ENCODE measurements at regions not wholly inside any gene's neighbourhood (a gene's known extent, or its start where the extent isn't known, plus 50 kb on each side); places are given as distances from the start of the nearest gene placed in this dataset.

DNA sequence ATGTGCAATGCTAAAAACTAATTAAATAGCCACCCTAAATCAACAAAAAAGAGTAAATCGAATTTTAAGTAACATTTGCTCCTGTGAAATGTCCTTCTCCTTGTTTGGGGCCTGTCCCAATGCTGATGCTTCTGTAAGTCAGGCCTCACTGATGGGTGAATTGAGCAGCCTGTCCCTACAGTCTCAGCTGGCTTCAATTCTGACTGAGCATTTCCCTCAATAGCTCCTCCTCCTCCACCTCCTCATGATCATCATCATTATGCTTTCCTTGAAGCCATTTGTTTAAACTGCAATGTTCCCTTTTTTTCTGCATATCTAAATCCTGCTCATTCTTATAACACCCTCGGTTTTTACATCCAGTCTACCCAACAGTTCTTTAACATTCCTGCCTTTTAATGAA is 137.2 kb upstream of the CELF4 start:
- H3K36me3 ChIP-seq (ENCODE audit: control insufficient read depth in 4 of 4, insufficient read depth in 3 of 4, low read depth in 1 of 4, low read length in 3 of 4), result no peaks in the 10 kb centered on the region
- H3K9ac ChIP-seq (ENCODE audit: low read depth in 1 of 2, low read length in 2 of 2), result no peak overlapping the region
- no peak overlapping the region for H3K27ac ChIP-seq (ENCODE audit: low read depth in 1 of 2, low read length in 2 of 2)
- H3K27me3 ChIP-seq (ENCODE audit: control insufficient read depth in 4 of 4, insufficient read depth in 4 of 4, low read length in 3 of 4), result no peaks in the 10 kb centered on the region
- H3K4me1 ChIP-seq (ENCODE audit: control insufficient read depth in 4 of 4, insufficient read depth in 4 of 4, low read length in 3 of 4), result no peaks in the 10 kb centered on the region
- no peak overlapping the region for H3K4me3 ChIP-seq (ENCODE audit: low read depth in 1 of 3, low read length in 3 of 3)
- H3K9me3 ChIP-seq (ENCODE audit: control insufficient read depth in 4 of 4, low read length in 3 of 4), result peaks cover 0 to 2% (median 0%) of the 10 kb centered on the region in 4 donors
- DNase-seq (ENCODE audit: low spot score), result no peak
- no peak for TF ChIP-seq HNF4G (IDR thresholded peaks at IDR 0.05)
- TF ChIP-seq FOXA1 (IDR thresholded peaks at IDR 0.05), result no peak
- TF ChIP-seq RXRA (IDR thresholded peaks at IDR 0.05), result no peak
- no peak for TF ChIP-seq HNF4A (conservative IDR thresholded peaks at IDR 0.05)
- TF ChIP-seq, protein P1, sequence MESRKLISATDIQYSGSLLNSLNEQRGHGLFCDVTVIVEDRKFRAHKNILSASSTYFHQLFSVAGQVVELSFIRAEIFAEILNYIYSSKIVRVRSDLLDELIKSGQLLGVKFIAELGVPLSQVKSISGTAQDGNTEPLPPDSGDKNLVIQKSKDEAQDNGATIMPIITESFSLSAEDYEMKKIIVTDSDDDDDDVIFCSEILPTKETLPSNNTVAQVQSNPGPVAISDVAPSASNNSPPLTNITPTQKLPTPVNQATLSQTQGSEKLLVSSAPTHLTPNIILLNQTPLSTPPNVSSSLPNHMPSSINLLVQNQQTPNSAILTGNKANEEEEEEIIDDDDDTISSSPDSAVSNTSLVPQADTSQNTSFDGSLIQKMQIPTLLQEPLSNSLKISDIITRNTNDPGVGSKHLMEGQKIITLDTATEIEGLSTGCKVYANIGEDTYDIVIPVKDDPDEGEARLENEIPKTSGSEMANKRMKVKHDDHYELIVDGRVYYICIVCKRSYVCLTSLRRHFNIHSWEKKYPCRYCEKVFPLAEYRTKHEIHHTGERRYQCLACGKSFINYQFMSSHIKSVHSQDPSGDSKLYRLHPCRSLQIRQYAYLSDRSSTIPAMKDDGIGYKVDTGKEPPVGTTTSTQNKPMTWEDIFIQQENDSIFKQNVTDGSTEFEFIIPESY (IDR thresholded peaks at IDR 0.05), result no peak
- 45% methylated on average over 2 of the region's 2 CpGs for WGBS

DNA sequence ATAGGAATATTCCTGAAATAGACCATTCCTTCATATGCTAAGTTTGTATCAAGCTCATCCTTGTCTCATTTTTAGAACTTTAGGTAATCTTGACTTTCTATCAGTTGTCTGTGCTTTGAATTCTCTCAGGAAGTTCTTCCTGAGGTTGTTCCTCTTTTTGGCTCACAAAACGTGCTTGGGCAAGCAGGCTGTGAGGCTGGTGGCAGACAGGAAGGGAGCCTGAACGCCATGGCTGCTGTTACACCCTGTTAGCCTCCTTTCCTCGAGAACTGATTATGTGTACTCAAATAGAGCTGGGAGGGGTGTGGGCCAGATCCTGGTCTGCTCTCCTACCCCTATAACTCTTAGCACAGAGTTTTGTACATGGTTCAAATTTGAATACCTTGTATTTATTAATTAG is 136.4 kb upstream of the CELF4 start:
- Histone ChIP-seq H3K4me3 (ENCODE audit: low read depth in 1 of 3, low read length in 3 of 3) (no peak overlapping the region), H3K4me1 (ENCODE audit: control insufficient read depth in 4 of 4, insufficient read depth in 4 of 4, low read length in 3 of 4) (no peaks in the 10 kb centered on the region), H3K9ac (ENCODE audit: low read depth in 1 of 2, low read length in 2 of 2) (no peak overlapping the region), H3K9me3 (ENCODE audit: control insufficient read depth in 4 of 4, low read length in 3 of 4) (peaks cover 0 to 2% (median 0%) of the 10 kb centered on the region in 4 donors), H3K36me3 (ENCODE audit: control insufficient read depth in 4 of 4, insufficient read depth in 3 of 4, low read depth in 1 of 4, low read length in 3 of 4) (no peaks in the 10 kb centered on the region), H3K27ac (ENCODE audit: low read depth in 1 of 2, low read length in 2 of 2) (no peak overlapping the region), H3K27me3 (ENCODE audit: control insufficient read depth in 4 of 4, insufficient read depth in 4 of 4, low read length in 3 of 4) (no peaks in the 10 kb centered on the region)
- whole genome bisulfite sequencing, result 28% methylated on average over 3 of the region's 3 CpGs
- DNase-seq (ENCODE audit: low spot score), result no peak
- TF ChIP-seq NR2F2 (IDR thresholded peaks at IDR 0.05) (no peak), TAF1 (conservative IDR thresholded peaks at IDR 0.05) (no peak), FOXA2 (IDR thresholded peaks at IDR 0.05) (no peak), RAD21 (IDR thresholded peaks at IDR 0.05) (no peak), FOXA1 (IDR thresholded peaks at IDR 0.05) (no peak), EGR1 (IDR thresholded peaks at IDR 0.05; ENCODE audit: low read depth in 2 of 2) (no peak), GABPA (IDR thresholded peaks at IDR 0.05 in 1 of 2, conservative IDR thresholded peaks at IDR 0.05 in 1 of 2) (no peak), RXRA (IDR thresholded peaks at IDR 0.05) (no peak), SP1 (IDR thresholded peaks at IDR 0.05) (no peak), HNF4A (conservative IDR thresholded peaks at IDR 0.05) (no peak), JUND (IDR thresholded peaks at IDR 0.05) (no peak)
- TF ChIP-seq, protein P2, sequence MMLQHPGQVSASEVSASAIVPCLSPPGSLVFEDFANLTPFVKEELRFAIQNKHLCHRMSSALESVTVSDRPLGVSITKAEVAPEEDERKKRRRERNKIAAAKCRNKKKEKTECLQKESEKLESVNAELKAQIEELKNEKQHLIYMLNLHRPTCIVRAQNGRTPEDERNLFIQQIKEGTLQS (IDR thresholded peaks at IDR 0.05), result no peak
- TF ChIP-seq, protein P3, sequence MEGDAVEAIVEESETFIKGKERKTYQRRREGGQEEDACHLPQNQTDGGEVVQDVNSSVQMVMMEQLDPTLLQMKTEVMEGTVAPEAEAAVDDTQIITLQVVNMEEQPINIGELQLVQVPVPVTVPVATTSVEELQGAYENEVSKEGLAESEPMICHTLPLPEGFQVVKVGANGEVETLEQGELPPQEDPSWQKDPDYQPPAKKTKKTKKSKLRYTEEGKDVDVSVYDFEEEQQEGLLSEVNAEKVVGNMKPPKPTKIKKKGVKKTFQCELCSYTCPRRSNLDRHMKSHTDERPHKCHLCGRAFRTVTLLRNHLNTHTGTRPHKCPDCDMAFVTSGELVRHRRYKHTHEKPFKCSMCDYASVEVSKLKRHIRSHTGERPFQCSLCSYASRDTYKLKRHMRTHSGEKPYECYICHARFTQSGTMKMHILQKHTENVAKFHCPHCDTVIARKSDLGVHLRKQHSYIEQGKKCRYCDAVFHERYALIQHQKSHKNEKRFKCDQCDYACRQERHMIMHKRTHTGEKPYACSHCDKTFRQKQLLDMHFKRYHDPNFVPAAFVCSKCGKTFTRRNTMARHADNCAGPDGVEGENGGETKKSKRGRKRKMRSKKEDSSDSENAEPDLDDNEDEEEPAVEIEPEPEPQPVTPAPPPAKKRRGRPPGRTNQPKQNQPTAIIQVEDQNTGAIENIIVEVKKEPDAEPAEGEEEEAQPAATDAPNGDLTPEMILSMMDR (IDR thresholded peaks at IDR 0.05; ENCODE audit: low read depth, low read length, missing input control), result no peak
- TF ChIP-seq, protein P4, sequence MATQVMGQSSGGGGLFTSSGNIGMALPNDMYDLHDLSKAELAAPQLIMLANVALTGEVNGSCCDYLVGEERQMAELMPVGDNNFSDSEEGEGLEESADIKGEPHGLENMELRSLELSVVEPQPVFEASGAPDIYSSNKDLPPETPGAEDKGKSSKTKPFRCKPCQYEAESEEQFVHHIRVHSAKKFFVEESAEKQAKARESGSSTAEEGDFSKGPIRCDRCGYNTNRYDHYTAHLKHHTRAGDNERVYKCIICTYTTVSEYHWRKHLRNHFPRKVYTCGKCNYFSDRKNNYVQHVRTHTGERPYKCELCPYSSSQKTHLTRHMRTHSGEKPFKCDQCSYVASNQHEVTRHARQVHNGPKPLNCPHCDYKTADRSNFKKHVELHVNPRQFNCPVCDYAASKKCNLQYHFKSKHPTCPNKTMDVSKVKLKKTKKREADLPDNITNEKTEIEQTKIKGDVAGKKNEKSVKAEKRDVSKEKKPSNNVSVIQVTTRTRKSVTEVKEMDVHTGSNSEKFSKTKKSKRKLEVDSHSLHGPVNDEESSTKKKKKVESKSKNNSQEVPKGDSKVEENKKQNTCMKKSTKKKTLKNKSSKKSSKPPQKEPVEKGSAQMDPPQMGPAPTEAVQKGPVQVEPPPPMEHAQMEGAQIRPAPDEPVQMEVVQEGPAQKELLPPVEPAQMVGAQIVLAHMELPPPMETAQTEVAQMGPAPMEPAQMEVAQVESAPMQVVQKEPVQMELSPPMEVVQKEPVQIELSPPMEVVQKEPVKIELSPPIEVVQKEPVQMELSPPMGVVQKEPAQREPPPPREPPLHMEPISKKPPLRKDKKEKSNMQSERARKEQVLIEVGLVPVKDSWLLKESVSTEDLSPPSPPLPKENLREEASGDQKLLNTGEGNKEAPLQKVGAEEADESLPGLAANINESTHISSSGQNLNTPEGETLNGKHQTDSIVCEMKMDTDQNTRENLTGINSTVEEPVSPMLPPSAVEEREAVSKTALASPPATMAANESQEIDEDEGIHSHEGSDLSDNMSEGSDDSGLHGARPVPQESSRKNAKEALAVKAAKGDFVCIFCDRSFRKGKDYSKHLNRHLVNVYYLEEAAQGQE (IDR thresholded peaks at IDR 0.05), result no peak
- TF ChIP-seq, protein P1 (IDR thresholded peaks at IDR 0.05), result no peak

Data from liver (tissue), 8 donors.